ENCODE measurements at regions not wholly inside any gene's neighbourhood (a gene's known extent, or its start where the extent isn't known, plus 50 kb on each side); places are given as distances from the start of the nearest gene placed in this dataset.

DNA sequence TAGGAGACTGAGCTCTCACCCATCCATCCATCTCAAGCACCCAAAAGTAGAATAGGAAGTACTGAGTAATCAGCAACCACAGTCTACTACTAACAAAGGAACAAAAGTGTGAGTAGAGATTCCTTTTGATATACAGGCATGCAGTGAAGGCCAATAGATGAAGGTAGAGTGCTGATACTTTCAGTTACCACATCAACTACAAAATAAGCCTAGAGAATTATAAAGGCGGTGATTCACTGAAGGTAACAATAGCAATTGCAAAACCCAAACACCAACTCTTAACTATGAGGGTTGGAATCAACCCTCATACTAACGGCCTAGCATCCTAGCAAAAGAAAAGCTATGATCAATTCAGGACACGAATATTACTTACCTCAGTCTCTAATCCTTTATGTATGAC, 992.6 kb downstream of the DNAH5 start (continued):
- TF ChIP-seq, protein P1, sequence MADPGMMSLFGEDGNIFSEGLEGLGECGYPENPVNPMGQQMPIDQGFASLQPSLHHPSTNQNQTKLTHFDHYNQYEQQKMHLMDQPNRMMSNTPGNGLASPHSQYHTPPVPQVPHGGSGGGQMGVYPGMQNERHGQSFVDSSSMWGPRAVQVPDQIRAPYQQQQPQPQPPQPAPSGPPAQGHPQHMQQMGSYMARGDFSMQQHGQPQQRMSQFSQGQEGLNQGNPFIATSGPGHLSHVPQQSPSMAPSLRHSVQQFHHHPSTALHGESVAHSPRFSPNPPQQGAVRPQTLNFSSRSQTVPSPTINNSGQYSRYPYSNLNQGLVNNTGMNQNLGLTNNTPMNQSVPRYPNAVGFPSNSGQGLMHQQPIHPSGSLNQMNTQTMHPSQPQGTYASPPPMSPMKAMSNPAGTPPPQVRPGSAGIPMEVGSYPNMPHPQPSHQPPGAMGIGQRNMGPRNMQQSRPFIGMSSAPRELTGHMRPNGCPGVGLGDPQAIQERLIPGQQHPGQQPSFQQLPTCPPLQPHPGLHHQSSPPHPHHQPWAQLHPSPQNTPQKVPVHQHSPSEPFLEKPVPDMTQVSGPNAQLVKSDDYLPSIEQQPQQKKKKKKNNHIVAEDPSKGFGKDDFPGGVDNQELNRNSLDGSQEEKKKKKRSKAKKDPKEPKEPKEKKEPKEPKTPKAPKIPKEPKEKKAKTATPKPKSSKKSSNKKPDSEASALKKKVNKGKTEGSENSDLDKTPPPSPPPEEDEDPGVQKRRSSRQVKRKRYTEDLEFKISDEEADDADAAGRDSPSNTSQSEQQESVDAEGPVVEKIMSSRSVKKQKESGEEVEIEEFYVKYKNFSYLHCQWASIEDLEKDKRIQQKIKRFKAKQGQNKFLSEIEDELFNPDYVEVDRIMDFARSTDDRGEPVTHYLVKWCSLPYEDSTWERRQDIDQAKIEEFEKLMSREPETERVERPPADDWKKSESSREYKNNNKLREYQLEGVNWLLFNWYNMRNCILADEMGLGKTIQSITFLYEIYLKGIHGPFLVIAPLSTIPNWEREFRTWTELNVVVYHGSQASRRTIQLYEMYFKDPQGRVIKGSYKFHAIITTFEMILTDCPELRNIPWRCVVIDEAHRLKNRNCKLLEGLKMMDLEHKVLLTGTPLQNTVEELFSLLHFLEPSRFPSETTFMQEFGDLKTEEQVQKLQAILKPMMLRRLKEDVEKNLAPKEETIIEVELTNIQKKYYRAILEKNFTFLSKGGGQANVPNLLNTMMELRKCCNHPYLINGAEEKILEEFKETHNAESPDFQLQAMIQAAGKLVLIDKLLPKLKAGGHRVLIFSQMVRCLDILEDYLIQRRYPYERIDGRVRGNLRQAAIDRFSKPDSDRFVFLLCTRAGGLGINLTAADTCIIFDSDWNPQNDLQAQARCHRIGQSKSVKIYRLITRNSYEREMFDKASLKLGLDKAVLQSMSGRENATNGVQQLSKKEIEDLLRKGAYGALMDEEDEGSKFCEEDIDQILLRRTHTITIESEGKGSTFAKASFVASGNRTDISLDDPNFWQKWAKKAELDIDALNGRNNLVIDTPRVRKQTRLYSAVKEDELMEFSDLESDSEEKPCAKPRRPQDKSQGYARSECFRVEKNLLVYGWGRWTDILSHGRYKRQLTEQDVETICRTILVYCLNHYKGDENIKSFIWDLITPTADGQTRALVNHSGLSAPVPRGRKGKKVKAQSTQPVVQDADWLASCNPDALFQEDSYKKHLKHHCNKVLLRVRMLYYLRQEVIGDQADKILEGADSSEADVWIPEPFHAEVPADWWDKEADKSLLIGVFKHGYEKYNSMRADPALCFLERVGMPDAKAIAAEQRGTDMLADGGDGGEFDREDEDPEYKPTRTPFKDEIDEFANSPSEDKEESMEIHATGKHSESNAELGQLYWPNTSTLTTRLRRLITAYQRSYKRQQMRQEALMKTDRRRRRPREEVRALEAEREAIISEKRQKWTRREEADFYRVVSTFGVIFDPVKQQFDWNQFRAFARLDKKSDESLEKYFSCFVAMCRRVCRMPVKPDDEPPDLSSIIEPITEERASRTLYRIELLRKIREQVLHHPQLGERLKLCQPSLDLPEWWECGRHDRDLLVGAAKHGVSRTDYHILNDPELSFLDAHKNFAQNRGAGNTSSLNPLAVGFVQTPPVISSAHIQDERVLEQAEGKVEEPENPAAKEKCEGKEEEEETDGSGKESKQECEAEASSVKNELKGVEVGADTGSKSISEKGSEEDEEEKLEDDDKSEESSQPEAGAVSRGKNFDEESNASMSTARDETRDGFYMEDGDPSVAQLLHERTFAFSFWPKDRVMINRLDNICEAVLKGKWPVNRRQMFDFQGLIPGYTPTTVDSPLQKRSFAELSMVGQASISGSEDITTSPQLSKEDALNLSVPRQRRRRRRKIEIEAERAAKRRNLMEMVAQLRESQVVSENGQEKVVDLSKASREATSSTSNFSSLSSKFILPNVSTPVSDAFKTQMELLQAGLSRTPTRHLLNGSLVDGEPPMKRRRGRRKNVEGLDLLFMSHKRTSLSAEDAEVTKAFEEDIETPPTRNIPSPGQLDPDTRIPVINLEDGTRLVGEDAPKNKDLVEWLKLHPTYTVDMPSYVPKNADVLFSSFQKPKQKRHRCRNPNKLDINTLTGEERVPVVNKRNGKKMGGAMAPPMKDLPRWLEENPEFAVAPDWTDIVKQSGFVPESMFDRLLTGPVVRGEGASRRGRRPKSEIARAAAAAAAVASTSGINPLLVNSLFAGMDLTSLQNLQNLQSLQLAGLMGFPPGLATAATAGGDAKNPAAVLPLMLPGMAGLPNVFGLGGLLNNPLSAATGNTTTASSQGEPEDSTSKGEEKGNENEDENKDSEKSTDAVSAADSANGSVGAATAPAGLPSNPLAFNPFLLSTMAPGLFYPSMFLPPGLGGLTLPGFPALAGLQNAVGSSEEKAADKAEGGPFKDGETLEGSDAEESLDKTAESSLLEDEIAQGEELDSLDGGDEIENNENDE (IDR thresholded peaks at IDR 0.05; ENCODE audit: insufficient replicate concordance, low read length), result no peak
- TF ChIP-seq EGR1 (IDR thresholded peaks at IDR 0.05; ENCODE audit: borderline replicate concordance, low read depth, low read length) (no peak), TAF7 (optimal IDR thresholded peaks at IDR 0.05; ENCODE audit: borderline replicate concordance, low read depth, low read length) (no peak), ZNF274 (IDR thresholded peaks at IDR 0.05; ENCODE audit: borderline replicate concordance, extremely low read depth, low read length) (no peak), YY1 (IDR thresholded peaks at IDR 0.05; ENCODE audit: low read depth, low read length) (no peak), FOSL1 (IDR thresholded peaks at IDR 0.05; ENCODE audit: insufficient read depth, low read depth, low read length) (no peak), EP300 (IDR thresholded peaks at IDR 0.05; ENCODE audit: borderline replicate concordance in 1 of 2, low read depth in 2 of 2, low read length in 2 of 2) (no peak)

Measured in H1 (cell line).